ENCODE measurements at regions not wholly inside any gene's neighbourhood (a gene's known extent, or its start where the extent isn't known, plus 50 kb on each side); places are given as distances from the start of the nearest gene placed in this dataset.

GRCh38 chr4:114267976-114268375 is 288.5 kb upstream of the ARSJ start:
- TF ChIP-seq CTCF (IDR thresholded peaks at IDR 0.05 in 4 of 5, conservative IDR thresholded peaks at IDR 0.05 in 1 of 5) (no peak), POLR2A (IDR thresholded peaks at IDR 0.05) (no peak)

All from gastrocnemius medialis (tissue), 4 donors.